ENCODE measurements at regions not wholly inside any gene's neighbourhood (a gene's known extent, or its start where the extent isn't known, plus 50 kb on each side); places are given as distances from the start of the nearest gene placed in this dataset.
A peak's percentile ranks its signal among the peaks of the same experiment; 100 is the strongest.

GRCh38 chr1:8239306-8240023, 78.4 kb upstream of the SLC45A1 start (continued):
- TF ChIP-seq TCF12 (IDR thresholded peaks at IDR 0.05), result no peak
- TF ChIP-seq TCF12 (CRISPR knock-in tag; IDR thresholded peaks at IDR 0.05), result no peak
- no peak for TF ChIP-seq MAFG (CRISPR knock-in tag; IDR thresholded peaks at IDR 0.05)
- no peak for TF ChIP-seq RORA (CRISPR knock-in tag; IDR thresholded peaks at IDR 0.05)
- TF ChIP-seq HDAC1 (CRISPR knock-in tag; IDR thresholded peaks at IDR 0.05), result peak; percentile 68
- TF ChIP-seq ARID3A (IDR thresholded peaks at IDR 0.05; ENCODE audit: low read depth, low read length), result no peak
- peak; percentile 51; the same call in 1 of the 2 replicates for TF ChIP-seq ATF7-NPFF (CRISPR knock-in tag; IDR thresholded peaks at IDR 0.05; ENCODE audit: low read depth)
- TF ChIP-seq MZF1 (CRISPR knock-in tag; IDR thresholded peaks at IDR 0.05; ENCODE audit: borderline replicate concordance), result 0 out of 2 replicates have a peak, but pooled peaks have one; percentile 87
- peak; percentile 38 for TF ChIP-seq TBL1XR1 (IDR thresholded peaks at IDR 0.05; ENCODE audit: borderline replicate concordance, low read length, partially characterized antibody)
- no peak for TF ChIP-seq ZNF44 (CRISPR knock-in tag; IDR thresholded peaks at IDR 0.05)
- peak; percentile 74; the same call in 1 of the 2 replicates for TF ChIP-seq MAZ (IDR thresholded peaks at IDR 0.05; ENCODE audit: borderline replicate concordance, low read depth, low read length)
- peak; percentile 64; the same call in 1 of the 2 replicates for TF ChIP-seq MAZ (CRISPR knock-in tag; IDR thresholded peaks at IDR 0.05; ENCODE audit: low read depth)
- TF ChIP-seq MED13 (CRISPR knock-in tag; IDR thresholded peaks at IDR 0.05), result no peak
- TF ChIP-seq ZNF670 (CRISPR knock-in tag; IDR thresholded peaks at IDR 0.05; ENCODE audit: borderline replicate concordance), result 0 out of 2 replicates have a peak, but pooled peaks have one; percentile 48
- no peak for TF ChIP-seq GPN1 (CRISPR knock-in tag; IDR thresholded peaks at IDR 0.05; ENCODE audit: borderline replicate concordance)
- peak; percentile 7; the same call in 1 of the 2 replicates for TF ChIP-seq FOXJ3 (CRISPR knock-in tag; IDR thresholded peaks at IDR 0.05; ENCODE audit: borderline replicate concordance)
- TF ChIP-seq PAWR (CRISPR knock-in tag; IDR thresholded peaks at IDR 0.05; ENCODE audit: borderline replicate concordance), result no peak
- TF ChIP-seq NPAS2 (CRISPR knock-in tag; IDR thresholded peaks at IDR 0.05; ENCODE audit: borderline replicate concordance), result no peak
- no peak for TF ChIP-seq CCAR2 (optimal IDR thresholded peaks at IDR 0.05; ENCODE audit: low read depth, low read length)
- TF ChIP-seq ZNF232 (CRISPR knock-in tag; IDR thresholded peaks at IDR 0.05; ENCODE audit: borderline replicate concordance), result peak; percentile 59
- peak; percentile 82 for TF ChIP-seq HNF4A (CRISPR knock-in tag; IDR thresholded peaks at IDR 0.05)
- TF ChIP-seq, protein P1, sequence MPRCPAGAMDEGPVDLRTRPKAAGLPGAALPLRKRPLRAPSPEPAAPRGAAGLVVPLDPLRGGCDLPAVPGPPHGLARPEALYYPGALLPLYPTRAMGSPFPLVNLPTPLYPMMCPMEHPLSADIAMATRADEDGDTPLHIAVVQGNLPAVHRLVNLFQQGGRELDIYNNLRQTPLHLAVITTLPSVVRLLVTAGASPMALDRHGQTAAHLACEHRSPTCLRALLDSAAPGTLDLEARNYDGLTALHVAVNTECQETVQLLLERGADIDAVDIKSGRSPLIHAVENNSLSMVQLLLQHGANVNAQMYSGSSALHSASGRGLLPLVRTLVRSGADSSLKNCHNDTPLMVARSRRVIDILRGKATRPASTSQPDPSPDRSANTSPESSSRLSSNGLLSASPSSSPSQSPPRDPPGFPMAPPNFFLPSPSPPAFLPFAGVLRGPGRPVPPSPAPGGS (CRISPR knock-in tag; IDR thresholded peaks at IDR 0.05), result no peak
- no peak for TF ChIP-seq RBAK (CRISPR knock-in tag; IDR thresholded peaks at IDR 0.05)
- TF ChIP-seq, protein P2, sequence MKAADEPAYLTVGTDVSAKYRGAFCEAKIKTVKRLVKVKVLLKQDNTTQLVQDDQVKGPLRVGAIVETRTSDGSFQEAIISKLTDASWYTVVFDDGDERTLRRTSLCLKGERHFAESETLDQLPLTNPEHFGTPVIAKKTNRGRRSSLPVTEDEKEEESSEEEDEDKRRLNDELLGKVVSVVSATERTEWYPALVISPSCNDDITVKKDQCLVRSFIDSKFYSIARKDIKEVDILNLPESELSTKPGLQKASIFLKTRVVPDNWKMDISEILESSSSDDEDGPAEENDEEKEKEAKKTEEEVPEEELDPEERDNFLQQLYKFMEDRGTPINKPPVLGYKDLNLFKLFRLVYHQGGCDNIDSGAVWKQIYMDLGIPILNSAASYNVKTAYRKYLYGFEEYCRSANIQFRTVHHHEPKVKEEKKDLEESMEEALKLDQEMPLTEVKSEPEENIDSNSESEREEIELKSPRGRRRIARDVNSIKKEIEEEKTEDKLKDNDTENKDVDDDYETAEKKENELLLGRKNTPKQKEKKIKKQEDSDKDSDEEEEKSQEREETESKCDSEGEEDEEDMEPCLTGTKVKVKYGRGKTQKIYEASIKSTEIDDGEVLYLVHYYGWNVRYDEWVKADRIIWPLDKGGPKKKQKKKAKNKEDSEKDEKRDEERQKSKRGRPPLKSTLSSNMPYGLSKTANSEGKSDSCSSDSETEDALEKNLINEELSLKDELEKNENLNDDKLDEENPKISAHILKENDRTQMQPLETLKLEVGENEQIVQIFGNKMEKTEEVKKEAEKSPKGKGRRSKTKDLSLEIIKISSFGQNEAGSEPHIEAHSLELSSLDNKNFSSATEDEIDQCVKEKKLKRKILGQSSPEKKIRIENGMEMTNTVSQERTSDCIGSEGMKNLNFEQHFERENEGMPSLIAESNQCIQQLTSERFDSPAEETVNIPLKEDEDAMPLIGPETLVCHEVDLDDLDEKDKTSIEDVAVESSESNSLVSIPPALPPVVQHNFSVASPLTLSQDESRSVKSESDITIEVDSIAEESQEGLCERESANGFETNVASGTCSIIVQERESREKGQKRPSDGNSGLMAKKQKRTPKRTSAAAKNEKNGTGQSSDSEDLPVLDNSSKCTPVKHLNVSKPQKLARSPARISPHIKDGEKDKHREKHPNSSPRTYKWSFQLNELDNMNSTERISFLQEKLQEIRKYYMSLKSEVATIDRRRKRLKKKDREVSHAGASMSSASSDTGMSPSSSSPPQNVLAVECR (CRISPR knock-in tag; IDR thresholded peaks at IDR 0.05; ENCODE audit: borderline replicate concordance), result no peak
